H9 (cell line): ENCODE measurements at regions not wholly inside any gene's neighbourhood (a gene's known extent, or its start where the extent isn't known, plus 50 kb on each side); places are given as distances from the start of the nearest gene placed in this dataset.

Experiments
- DNase-seq: peaks from one replicate; pipeline ENCODE4 v3.0.0-alpha.2; 2017
- H2AFZ ChIP-seq: one replicate; pipeline ENCODE4 v1.6.1; 2013; ENCODE audit warnings: mild to moderate bottlenecking, low read length, control low read depth, moderate library complexity
- H2AK5ac ChIP-seq: 2 replicates; pipeline ENCODE4 v1.6.1; 2013; ENCODE audit warnings: low read length, control low read depth, mixed read lengths; ENCODE audit not compliant: insufficient read length
- H2BK120ac ChIP-seq: one replicate; pipeline ENCODE4 v1.6.1; 2013; ENCODE audit warnings: low read depth, mild to moderate bottlenecking, low read length, control low read depth, inconsistent platforms; ENCODE audit not compliant: poor library complexity, severe bottlenecking
- H2BK12ac ChIP-seq: 2 replicates; pipeline ENCODE4 v1.6.1; 2013; ENCODE audit warnings: low read length, control low read depth, mixed read lengths, low read depth; ENCODE audit not compliant: insufficient read length
- H2BK15ac ChIP-seq: 2 replicates; pipeline ENCODE4 v1.6.1; 2013; ENCODE audit warnings: low read depth, low read length, control low read depth
- H2BK20ac ChIP-seq: one replicate; pipeline ENCODE4 v1.6.1; 2013; ENCODE audit warnings: low read depth, mild to moderate bottlenecking, low read length, control low read depth, inconsistent platforms; ENCODE audit not compliant: poor library complexity, severe bottlenecking
- H2BK5ac ChIP-seq: 2 replicates; pipeline ENCODE4 v1.6.1; 2013; ENCODE audit warnings: low read length, control low read depth, mixed read lengths; ENCODE audit not compliant: insufficient read length
- H3K14ac ChIP-seq: 2 replicates; pipeline ENCODE4 v1.6.1; 2013; ENCODE audit warnings: low read length, control low read depth; ENCODE audit not compliant: insufficient read depth
- H3K18ac ChIP-seq: 2 replicates; pipeline ENCODE4 v1.6.1; 2013; ENCODE audit warnings: low read depth, mild to moderate bottlenecking, mixed read lengths, low read length, control low read depth; ENCODE audit not compliant: insufficient read length
- H3K23ac ChIP-seq: 2 replicates; pipeline ENCODE4 v1.6.1; 2013; ENCODE audit warnings: low read length, control low read depth, mixed read lengths, low read depth; ENCODE audit not compliant: insufficient read length
- H3K23me2 ChIP-seq: 2 replicates; pipeline ENCODE4 v1.6.1; 2013; ENCODE audit warnings: low read depth, mild to moderate bottlenecking, mixed read lengths, low read length, control low read depth; ENCODE audit not compliant: insufficient read length, poor library complexity, severe bottlenecking
- H3K27ac ChIP-seq: 2 replicates; pipeline ENCODE4 v1.5.1; 2013; ENCODE audit warnings: low read length, control low read depth, mixed read lengths, low read depth; ENCODE audit not compliant: insufficient read length
- H3K27me3 ChIP-seq: 2 replicates; pipeline ENCODE4 v1.6.1; 2013; ENCODE audit warnings: low read length, control low read depth, inconsistent platforms; ENCODE audit not compliant: insufficient read depth
- H3K4ac ChIP-seq: 2 replicates; pipeline ENCODE4 v1.6.1; 2013; ENCODE audit warnings: low read depth, mild to moderate bottlenecking, control low read depth, inconsistent platforms, low read length, moderate library complexity
- H3K4me1 ChIP-seq: 2 replicates; pipeline ENCODE4 v1.6.1; 2013; ENCODE audit warnings: low read length, control low read depth, inconsistent platforms; ENCODE audit not compliant: insufficient read depth
- H3K4me2 ChIP-seq: 2 replicates; pipeline ENCODE4 v1.6.1; 2013; ENCODE audit warnings: low read length, control low read depth, mixed read lengths; ENCODE audit not compliant: insufficient read length, insufficient read depth
- H3K56ac ChIP-seq: 2 replicates; pipeline ENCODE4 v1.6.1; 2013; ENCODE audit warnings: low read depth, mild to moderate bottlenecking, mixed read lengths, low read length, control low read depth; ENCODE audit not compliant: insufficient read length
- H3K79me1 ChIP-seq: 2 replicates; pipeline ENCODE4 v1.6.1; 2013; ENCODE audit warnings: low read depth, mild to moderate bottlenecking, moderate library complexity, low read length, control low read depth, inconsistent platforms; ENCODE audit not compliant: insufficient read depth, poor library complexity, severe bottlenecking
- H3K79me2 ChIP-seq: 2 replicates; pipeline ENCODE4 v1.6.1; 2013; ENCODE audit warnings: low read length, control low read depth, inconsistent platforms; ENCODE audit not compliant: insufficient read depth
- H3K9ac ChIP-seq: 2 replicates; pipeline ENCODE4 v1.6.1; 2013; ENCODE audit warnings: low read length, control low read depth, mixed read lengths; ENCODE audit not compliant: insufficient read length; ENCODE audit errors: extremely low read depth
- H3K9me3 ChIP-seq: one replicate; pipeline ENCODE4 v1.6.1; 2013; ENCODE audit warnings: low read depth, low read length, inconsistent platforms; ENCODE audit not compliant: control insufficient read depth
- H3T11ph ChIP-seq: one replicate; pipeline ENCODE4 v1.6.1; 2013; ENCODE audit warnings: mild to moderate bottlenecking, low read length, control low read depth, inconsistent platforms
- H4K20me1 ChIP-seq: one replicate; pipeline ENCODE4 v1.6.1; 2013; ENCODE audit not compliant: control insufficient read depth, insufficient read length, insufficient read depth
- H4K5ac ChIP-seq: 2 replicates; pipeline ENCODE4 v1.6.1; 2013; ENCODE audit warnings: low read depth, mild to moderate bottlenecking, mixed read lengths, low read length, control low read depth; ENCODE audit not compliant: insufficient read length
- H4K8ac ChIP-seq: replicated peaks from 2 replicates; pipeline ENCODE4 v1.6.1; 2013; ENCODE audit warnings: low read length, control low read depth, mixed read lengths, low read depth; ENCODE audit not compliant: insufficient read length
- H4K91ac ChIP-seq: 2 replicates; pipeline ENCODE4 v1.6.1; 2013; ENCODE audit warnings: low read depth, mild to moderate bottlenecking, moderate library complexity, mixed read lengths, low read length, control low read depth; ENCODE audit not compliant: insufficient read length
- H3K27ac Mint-ChIP-seq, 3 experiments: 2 replicates in 2 of 3; 3 replicates in 1 of 3; pipeline ENCODE4 v1.8.0; 2020 to 2021; ENCODE audit warnings: mixed read lengths in 3 of 3, mild to moderate bottlenecking in 1 of 3, moderate library complexity in 1 of 3
- H3K27me3 Mint-ChIP-seq: 2 replicates; pipeline ENCODE4 v1.8.0; 2021; ENCODE audit warnings: low read depth, mild to moderate bottlenecking, moderate library complexity, mixed read lengths
- H3K36me3 Mint-ChIP-seq, 3 experiments: 2 replicates in 2 of 3; 3 replicates in 1 of 3; pipeline ENCODE4 v1.8.0; 2020 to 2021; ENCODE audit warnings: low read depth in 3 of 3, mixed read lengths in 3 of 3; ENCODE audit not compliant: insufficient read depth in 1 of 3
- H3K4me1 Mint-ChIP-seq, 2 experiments: 2 replicates each; pipeline ENCODE4 v1.8.0; 2020; ENCODE audit warnings: mixed read lengths in 2 of 2
- H3K4me3 Mint-ChIP-seq, 2 experiments: 2 replicates in 1 of 2; 3 replicates in 1 of 2; pipeline ENCODE4 v1.8.0; 2020 to 2021; ENCODE audit warnings: mild to moderate bottlenecking in 2 of 2, mixed read lengths in 2 of 2, moderate library complexity in 1 of 2
- H3K9me3 Mint-ChIP-seq, 2 experiments: 2 replicates in 1 of 2; 3 replicates in 1 of 2; pipeline ENCODE4 v1.8.0; 2020; ENCODE audit warnings: mild to moderate bottlenecking in 2 of 2, mixed read lengths in 2 of 2, moderate library complexity in 1 of 2
- WGBS: extraction: QIAGEN DNeasy Blood & Tissue Kit; methylation state at CpG from one replicate; pipeline ENCODE4 v1.1.7; 2013; ENCODE audit warnings: missing lambda C conversion rate, low lambda C conversion rate, mixed read lengths; ENCODE audit not compliant: insufficient read length; ENCODE audit errors: extremely low coverage; 5-methylcytosine and 5-hydroxymethylcytosine counted together
- TF ChIP-seq, protein P1 (sequence below): fragments of 200-600 bp; sonication (generic); conservative IDR thresholded peaks from 3 replicates; pipeline ENCODE4 v1.8.0; 2021; ENCODE audit warnings: antibody characterized with exemption, mild to moderate bottlenecking

- Histone ChIP-seq H3K23ac (no peak overlapping the region), H3K9me3 (no peaks in the 10 kb centered on the region), H4K20me1 (no peaks in the 10 kb centered on the region), H3K79me2 (no peaks in the 10 kb centered on the region), H2BK5ac (no peak overlapping the region), H3K27ac (no peak overlapping the region), H3K14ac (no peak overlapping the region), H3K4ac (no peak overlapping the region), H2BK15ac (no peak overlapping the region), H3T11ph (no peak overlapping the region), H3K27me3 (no peaks in the 10 kb centered on the region), H3K79me1 (no peaks in the 10 kb centered on the region), H2BK120ac (no peak overlapping the region), H3K4me2 (no peak overlapping the region), H4K8ac (no peak overlapping the region), H2BK20ac (no peak overlapping the region), H3K23me2 (no peaks in the 10 kb centered on the region), H2BK12ac (no peak overlapping the region), H2AK5ac (no peak overlapping the region), H4K5ac (no peak overlapping the region), H2AFZ (no peak overlapping the region), H3K4me1 (no peaks in the 10 kb centered on the region), H4K91ac (no peak overlapping the region), H3K9ac (no peak overlapping the region), H3K18ac (no peak overlapping the region), H3K56ac (no peak overlapping the region)
- Mint-ChIP-seq H3K27ac (peak overlapping the region in 1 of 3 experiments; percentile 52; a peak in 1 of 7 replicates), H3K4me1 (no peaks in the 10 kb centered on the region), H3K27me3 (peaks cover 2% of the 10 kb centered on the region; the same call in 1 of the 2 replicates), H3K36me3 (peaks cover under 1 to 26% (median 20%) of the 10 kb centered on the region in 3 experiments; a peak in 6 of 7 replicates), H3K4me3 (no peak overlapping the region), H3K9me3 (peaks cover 11 to 17% of the 10 kb centered on the region in 2 experiments; a peak in 4 of 5 replicates)
- TF ChIP-seq, protein P1, sequence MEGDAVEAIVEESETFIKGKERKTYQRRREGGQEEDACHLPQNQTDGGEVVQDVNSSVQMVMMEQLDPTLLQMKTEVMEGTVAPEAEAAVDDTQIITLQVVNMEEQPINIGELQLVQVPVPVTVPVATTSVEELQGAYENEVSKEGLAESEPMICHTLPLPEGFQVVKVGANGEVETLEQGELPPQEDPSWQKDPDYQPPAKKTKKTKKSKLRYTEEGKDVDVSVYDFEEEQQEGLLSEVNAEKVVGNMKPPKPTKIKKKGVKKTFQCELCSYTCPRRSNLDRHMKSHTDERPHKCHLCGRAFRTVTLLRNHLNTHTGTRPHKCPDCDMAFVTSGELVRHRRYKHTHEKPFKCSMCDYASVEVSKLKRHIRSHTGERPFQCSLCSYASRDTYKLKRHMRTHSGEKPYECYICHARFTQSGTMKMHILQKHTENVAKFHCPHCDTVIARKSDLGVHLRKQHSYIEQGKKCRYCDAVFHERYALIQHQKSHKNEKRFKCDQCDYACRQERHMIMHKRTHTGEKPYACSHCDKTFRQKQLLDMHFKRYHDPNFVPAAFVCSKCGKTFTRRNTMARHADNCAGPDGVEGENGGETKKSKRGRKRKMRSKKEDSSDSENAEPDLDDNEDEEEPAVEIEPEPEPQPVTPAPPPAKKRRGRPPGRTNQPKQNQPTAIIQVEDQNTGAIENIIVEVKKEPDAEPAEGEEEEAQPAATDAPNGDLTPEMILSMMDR = no peak
- WGBS = no CpG with 5 or more reads among the region's 2 CpGs
- no peak for DNase-seq
Measured at GRCh38 chr13:54928071-54928470, 1899.5 kb downstream of the OLFM4 start.
